CD4-positive, alpha-beta T cell treated with Interleukin-4 for 4 hours (primary cell): ENCODE measurements at regions not wholly inside any gene's neighbourhood (a gene's known extent, or its start where the extent isn't known, plus 50 kb on each side); places are given as distances from the start of the nearest gene placed in this dataset.
"Not testable (repeated sequence)": the region's sequence is repeated elsewhere in the genome, so short reads cannot be mapped to it uniquely, and the experiment has no call there.

Source experiments
- DNase-seq: peaks from one replicate; pipeline ENCODE4 v3.0.0-alpha.2; 2020

- no peak for DNase-seq
Measured at GRCh38 chr3:178350763-178351162, 185.5 kb upstream of the KCNMB2 start.

GRCh38 chr3:178352326-178353005, 183.8 kb upstream of the KCNMB2 start:
- no peak for DNase-seq

DNA sequence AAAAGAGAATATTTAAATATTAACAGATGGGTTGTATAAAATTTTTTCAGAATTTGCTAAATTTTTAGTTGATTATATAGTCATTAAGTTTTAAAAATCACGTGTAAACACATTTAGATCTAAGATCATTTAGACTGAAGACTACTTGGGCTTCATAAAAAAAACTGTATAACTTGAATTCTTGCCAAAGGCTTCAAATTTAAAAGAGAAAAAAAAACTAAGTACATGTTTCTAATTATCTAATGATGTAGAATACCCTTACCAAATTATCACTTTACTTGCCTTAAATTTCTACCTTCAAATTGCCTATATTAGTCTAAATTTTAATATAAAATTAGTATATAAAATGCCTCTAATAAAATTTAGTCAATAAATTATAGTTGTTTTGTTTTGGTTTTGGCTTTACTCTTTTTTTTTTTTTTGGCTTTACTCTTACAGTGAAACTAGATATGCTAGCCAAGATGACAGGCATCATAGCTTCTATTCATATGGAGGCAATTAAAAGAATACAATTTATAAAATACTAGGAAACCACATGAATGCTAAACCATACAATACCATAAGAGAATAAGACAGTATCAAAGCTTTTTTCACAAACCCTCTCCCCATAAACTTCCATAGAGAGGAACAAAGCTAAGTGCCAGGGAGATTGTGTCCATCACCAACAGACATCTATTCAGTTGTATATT, 183.1 kb upstream of the KCNMB2 start:
- no peak for DNase-seq

DNA sequence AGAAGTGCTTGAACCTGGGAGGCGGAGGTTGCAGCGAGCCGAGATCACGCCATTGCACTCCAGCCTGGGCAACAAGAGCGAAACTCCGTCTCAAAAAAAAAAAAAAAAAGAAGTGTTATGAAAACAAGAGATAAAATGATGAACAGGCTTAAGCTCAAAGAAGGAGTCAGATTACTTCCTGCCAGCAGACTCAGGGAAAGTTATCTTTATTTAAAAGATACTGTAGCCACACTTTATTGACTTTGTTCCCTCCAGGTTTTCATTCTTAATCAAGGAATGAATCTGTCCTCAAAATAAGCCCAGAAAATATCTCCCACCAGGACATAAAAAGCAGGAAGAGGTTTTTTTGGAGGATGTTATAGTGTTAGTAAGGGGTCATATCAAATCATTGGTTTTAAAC, 176.5 kb upstream of the KCNMB2 start:
- DNase-seq, result no peak

- DNase-seq, result not testable (repeated sequence)
Measured at GRCh38 chr3:178363048-178363447, 173.2 kb upstream of the KCNMB2 start.

GRCh38 chr3:178367817-178368617, 168.2 kb upstream of the KCNMB2 start:
- DNase-seq, result no peak

- DNase-seq, result no peak
Measured at GRCh38 chr3:178369006-178369405, 167.2 kb upstream of the KCNMB2 start.

DNA sequence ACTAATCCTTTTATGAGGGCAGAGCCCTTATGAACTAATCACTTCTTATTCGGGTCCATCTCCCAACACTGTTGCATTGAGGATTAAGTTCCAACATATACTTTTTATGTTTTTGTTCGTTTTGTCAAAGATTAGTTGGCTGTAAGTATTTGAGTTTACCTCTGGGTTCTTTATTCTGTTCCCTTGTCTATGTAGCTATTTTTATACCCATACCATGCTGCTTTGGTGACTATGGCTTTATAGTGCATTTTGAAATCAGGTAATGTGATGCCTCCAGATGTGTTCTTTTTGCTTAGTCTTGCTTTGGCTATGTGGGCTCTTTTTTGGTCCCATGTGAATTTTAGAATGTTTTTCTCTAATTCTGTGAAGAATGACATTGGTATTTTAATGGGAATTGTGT, 166.4 kb upstream of the KCNMB2 start:
- DNase-seq, result no peak

DNA sequence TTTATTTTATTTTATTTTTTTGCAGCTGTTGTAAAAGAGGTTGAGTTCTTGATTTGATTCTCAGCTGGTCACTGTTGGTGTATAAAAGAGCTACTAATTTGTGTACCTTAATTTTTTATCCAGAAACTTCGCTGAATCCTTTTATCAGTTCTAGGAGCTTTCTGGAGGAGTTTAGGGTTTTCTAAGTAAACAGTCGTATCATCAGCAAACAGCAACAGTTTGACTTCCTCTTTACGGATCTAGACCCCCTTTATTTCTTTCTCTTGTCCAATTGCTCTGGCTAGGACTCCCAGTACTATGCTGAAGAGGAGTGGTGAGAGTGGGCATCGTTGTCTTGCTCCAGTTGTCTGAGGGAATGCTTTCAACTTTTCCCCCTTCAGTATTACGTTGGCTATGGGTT, 165.8 kb upstream of the KCNMB2 start:
- no peak for DNase-seq

DNA sequence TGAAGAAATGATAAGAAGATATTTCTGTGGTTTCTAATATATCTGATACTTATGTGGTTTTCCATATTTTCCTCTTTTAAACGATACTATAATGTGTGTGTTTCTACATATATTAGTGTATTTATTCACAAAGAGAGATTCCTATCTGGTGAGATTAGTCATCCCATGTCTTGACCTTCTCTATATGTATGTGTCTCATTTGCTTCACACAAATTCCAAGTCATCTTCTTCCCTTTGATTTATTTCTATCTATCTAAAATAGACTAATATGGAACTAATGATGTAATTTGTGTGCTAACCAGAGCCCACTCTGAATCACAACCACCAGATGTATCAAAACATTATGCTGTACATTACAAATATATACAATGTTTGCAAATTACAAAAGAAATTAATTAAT, 154.7 kb upstream of the KCNMB2 start:
- no peak for DNase-seq

DNA sequence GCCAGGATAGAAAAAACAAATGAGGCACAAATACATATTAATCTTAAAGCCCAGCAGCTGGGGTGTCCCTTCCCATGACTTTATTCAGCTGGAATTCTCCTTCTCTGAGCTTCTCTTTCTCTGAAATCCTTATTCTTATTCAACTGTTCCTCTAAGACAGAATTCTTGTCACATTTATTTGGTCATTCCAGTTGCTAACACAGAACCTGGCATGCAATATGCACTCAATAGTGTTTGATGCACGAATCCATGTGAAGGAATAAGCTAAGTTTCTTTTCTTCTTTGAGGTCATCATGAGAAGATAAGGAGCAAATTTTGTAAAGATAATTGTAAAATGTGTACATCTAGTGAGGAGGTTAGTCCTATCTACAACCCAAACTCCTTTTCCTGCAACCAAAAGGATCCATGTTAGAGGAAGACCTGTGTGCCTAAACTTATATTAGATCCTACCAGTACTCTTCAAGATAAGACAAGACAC, 154.2 kb upstream of the KCNMB2 start:
- no peak for DNase-seq

DNA sequence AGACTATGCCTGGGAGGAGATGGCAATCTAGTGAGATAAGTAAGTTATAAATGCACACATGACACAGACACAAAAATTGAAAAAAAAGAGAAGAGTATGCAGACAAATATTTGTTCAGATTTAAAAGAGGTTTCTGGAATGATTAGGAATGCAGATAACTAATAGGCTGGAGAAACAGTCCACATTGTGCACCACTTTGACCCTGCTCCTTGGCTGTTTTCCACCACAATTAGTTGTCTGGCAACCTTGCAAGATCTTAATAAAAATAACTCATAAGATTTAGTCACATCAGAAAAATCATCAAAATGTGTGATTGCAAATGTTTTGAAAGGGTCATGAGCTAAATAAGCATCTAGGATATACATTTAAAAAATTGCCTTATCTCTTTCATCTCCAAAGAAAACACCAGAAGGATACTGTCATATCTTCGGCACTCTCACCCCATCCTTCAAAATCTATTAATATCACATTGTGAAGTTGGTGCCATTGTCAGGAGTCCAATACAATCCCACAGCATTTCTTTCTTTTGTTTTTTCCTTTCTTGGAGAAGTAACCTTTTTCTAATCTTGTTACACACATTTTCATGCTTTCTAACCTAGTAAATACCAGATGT, 153.7 kb upstream of the KCNMB2 start:
- no peak for DNase-seq

GRCh38 chr3:178384321-178385230, 151.7 kb upstream of the KCNMB2 start:
- DNase-seq, result no peak

- peak; percentile 30 for DNase-seq
Measured at GRCh38 chr3:178385280-178385952, 150.8 kb upstream of the KCNMB2 start.

GRCh38 chr3:178386401-178386800, 149.8 kb upstream of the KCNMB2 start:
- DNase-seq, result no peak

- no peak for DNase-seq
Measured at GRCh38 chr3:178386880-178387279, 149.4 kb upstream of the KCNMB2 start.

DNA sequence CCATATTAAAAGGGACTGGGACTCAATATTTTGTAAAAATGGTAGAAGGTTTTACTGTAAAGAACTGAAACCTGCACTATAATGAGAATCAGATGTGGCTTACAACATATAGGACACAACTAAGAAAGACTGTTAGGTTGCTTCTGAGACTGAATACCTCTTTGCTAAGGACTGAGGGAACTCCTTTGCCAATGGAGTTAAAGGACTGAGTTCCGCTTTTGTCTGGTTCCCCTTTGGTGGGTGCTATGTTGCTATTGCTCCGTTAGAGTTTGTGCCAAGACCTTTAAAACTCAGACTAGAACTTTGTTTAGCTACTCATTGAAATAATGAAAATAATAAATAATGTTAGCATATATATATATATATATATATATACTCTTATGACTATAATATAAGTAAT, 147.8 kb upstream of the KCNMB2 start:
- no peak for DNase-seq

- DNase-seq, result no peak
Measured at GRCh38 chr3:178389258-178389657, 147.0 kb upstream of the KCNMB2 start.

DNA sequence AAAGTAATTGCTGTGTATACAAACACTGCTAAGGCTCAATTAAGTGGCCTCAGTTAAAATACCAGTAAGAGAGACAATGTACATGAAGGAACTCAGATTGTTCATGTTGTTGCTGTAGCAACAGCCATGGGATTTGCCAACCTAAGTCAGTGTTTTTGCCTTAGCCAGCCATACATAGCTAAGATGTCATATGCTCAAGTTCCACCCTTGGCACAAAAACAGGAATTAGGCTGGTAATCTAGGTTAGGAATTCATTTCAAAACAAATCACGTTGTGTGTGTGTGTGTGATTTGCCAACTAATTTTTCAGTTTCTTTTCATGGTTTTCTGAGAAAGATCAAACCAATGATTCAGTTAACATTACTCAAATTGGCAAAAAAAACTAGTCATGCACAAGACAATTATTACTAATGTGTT, 143.7 kb upstream of the KCNMB2 start:
- DNase-seq, result no peak

DNA sequence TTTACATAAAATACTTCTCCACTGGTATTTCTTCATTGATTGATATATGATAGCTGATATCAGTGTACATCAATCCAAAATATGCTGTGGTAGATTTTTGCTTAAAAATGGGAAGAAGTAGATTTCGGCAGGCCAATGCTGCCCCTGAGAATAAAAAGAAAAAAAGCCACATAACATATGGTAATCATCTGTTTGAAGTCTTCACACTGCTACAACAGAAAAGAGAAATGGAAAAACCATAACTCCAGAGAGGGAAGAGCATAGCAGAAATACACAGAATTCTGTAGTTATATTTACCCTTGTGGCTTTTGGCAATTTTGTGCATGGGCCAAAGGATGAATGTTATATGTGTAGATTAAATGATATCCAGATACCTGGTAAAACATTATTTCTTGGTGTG, 143.1 kb upstream of the KCNMB2 start:
- DNase-seq, result no peak

GRCh38 chr3:178393824-178394223, 142.4 kb upstream of the KCNMB2 start:
- DNase-seq, result no peak

GRCh38 chr3:178396318-178396717, 139.9 kb upstream of the KCNMB2 start:
- DNase-seq, result no peak
